ENCODE measurements at regions not wholly inside any gene's neighbourhood (a gene's known extent, or its start where the extent isn't known, plus 50 kb on each side); places are given as distances from the start of the nearest gene placed in this dataset.

DNA sequence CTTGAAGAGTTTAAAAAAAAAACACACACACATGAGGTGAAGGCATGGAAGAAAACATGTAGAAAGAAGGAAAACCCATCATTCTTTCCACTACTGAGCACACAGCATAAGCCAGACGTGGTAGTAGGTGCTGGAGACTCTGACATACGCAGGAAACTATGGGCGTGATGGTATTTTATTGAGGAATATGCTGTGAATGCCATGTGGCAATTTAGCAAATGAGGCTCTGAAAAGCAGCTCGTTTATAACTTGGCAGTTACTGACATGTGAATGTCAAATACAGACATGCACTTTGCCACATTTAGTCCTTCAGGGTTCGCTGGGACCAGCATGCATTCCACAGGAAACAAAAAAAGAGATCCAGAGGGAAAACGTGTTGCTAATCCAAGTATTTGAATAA lies 74.3 kb upstream of the IFNAR2 start:
- no peak for TF ChIP-seq TEAD4 (IDR thresholded peaks at IDR 0.05)
- TF ChIP-seq EP300 (IDR thresholded peaks at IDR 0.05; ENCODE audit: borderline replicate concordance), result no peak
- TF ChIP-seq TAF1 (IDR thresholded peaks at IDR 0.05; ENCODE audit: low read depth), result no peak
- no peak for TF ChIP-seq RAD21 (IDR thresholded peaks at IDR 0.05; ENCODE audit: low read depth)
- no peak for TF ChIP-seq FOXM1 (IDR thresholded peaks at IDR 0.05; ENCODE audit: borderline replicate concordance, low read depth)
- TF ChIP-seq, protein P1, sequence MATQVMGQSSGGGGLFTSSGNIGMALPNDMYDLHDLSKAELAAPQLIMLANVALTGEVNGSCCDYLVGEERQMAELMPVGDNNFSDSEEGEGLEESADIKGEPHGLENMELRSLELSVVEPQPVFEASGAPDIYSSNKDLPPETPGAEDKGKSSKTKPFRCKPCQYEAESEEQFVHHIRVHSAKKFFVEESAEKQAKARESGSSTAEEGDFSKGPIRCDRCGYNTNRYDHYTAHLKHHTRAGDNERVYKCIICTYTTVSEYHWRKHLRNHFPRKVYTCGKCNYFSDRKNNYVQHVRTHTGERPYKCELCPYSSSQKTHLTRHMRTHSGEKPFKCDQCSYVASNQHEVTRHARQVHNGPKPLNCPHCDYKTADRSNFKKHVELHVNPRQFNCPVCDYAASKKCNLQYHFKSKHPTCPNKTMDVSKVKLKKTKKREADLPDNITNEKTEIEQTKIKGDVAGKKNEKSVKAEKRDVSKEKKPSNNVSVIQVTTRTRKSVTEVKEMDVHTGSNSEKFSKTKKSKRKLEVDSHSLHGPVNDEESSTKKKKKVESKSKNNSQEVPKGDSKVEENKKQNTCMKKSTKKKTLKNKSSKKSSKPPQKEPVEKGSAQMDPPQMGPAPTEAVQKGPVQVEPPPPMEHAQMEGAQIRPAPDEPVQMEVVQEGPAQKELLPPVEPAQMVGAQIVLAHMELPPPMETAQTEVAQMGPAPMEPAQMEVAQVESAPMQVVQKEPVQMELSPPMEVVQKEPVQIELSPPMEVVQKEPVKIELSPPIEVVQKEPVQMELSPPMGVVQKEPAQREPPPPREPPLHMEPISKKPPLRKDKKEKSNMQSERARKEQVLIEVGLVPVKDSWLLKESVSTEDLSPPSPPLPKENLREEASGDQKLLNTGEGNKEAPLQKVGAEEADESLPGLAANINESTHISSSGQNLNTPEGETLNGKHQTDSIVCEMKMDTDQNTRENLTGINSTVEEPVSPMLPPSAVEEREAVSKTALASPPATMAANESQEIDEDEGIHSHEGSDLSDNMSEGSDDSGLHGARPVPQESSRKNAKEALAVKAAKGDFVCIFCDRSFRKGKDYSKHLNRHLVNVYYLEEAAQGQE (IDR thresholded peaks at IDR 0.05; ENCODE audit: low read depth), result no peak
- TF ChIP-seq MAX (IDR thresholded peaks at IDR 0.05), result no peak
- TF ChIP-seq YY1 (IDR thresholded peaks at IDR 0.05; ENCODE audit: low read depth), result no peak

All from Ishikawa (cell line).